Chondrocyte (in vitro differentiated cells): ENCODE measurements at regions not wholly inside any gene's neighbourhood (a gene's known extent, or its start where the extent isn't known, plus 50 kb on each side); places are given as distances from the start of the nearest gene placed in this dataset.

Experiments used
- DNase-seq: peaks from one replicate; pipeline ENCODE4 v3.0.0; 2021; ENCODE audit warnings: mixed read lengths, low spot score
- H3K27ac Mint-ChIP-seq: one replicate; pipeline ENCODE4 v1.8.0; 2021; ENCODE audit warnings: mild to moderate bottlenecking, moderate library complexity, mixed read lengths; ENCODE audit not compliant: unreplicated experiment
- H3K27me3 Mint-ChIP-seq: 2 replicates; pipeline ENCODE4 v1.8.0; 2021; ENCODE audit warnings: low read depth, mixed read lengths
- H3K36me3 Mint-ChIP-seq: 2 replicates; pipeline ENCODE4 v1.8.0; 2021; ENCODE audit warnings: low read depth, mixed read lengths
- H3K4me1 Mint-ChIP-seq: 2 replicates; pipeline ENCODE4 v1.8.0; 2021; ENCODE audit warnings: low read depth, mild to moderate bottlenecking, mixed read lengths
- H3K4me3 Mint-ChIP-seq: one replicate; pipeline ENCODE4 v1.8.0; 2021; ENCODE audit warnings: mild to moderate bottlenecking, moderate library complexity, mixed read lengths; ENCODE audit not compliant: unreplicated experiment
- H3K9me3 Mint-ChIP-seq: 2 replicates; pipeline ENCODE4 v1.8.0; 2021; ENCODE audit warnings: low read depth, mixed read lengths
- TF ChIP-seq, protein P1 (sequence below): fragments of 200-600 bp; sonication (generic); IDR thresholded peaks from 2 replicates; pipeline ENCODE4 v1.5.0; 2021; ENCODE audit warnings: antibody characterized with exemption, mild to moderate bottlenecking, moderate library complexity

DNA sequence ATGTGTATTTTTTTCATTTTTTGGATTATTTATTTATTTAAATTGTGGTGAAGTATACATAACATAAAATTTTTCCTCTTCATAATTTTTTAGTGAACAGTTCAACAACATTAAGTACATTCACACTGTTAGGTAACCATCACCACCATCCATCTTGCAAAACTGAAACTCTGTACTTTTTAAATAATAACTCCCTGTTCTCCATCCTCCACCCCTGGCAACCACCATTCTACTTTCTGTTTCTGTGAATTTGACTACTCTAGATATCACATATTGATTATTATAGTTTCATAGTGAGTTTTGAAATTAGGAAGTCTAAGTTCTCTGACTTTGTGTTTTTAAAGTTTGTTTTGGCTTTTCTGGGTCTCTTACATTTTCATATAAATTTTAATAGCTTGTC is 89.3 kb upstream of the STX18 start:
- no peak overlapping the region for H3K4me3 Mint-ChIP-seq
- DNase-seq: no peak
- no peak overlapping the region for H3K27ac Mint-ChIP-seq
- H3K4me1 Mint-ChIP-seq: no peaks in the 10 kb centered on the region
- no peaks in the 10 kb centered on the region for H3K36me3 Mint-ChIP-seq
- TF ChIP-seq, protein P1, sequence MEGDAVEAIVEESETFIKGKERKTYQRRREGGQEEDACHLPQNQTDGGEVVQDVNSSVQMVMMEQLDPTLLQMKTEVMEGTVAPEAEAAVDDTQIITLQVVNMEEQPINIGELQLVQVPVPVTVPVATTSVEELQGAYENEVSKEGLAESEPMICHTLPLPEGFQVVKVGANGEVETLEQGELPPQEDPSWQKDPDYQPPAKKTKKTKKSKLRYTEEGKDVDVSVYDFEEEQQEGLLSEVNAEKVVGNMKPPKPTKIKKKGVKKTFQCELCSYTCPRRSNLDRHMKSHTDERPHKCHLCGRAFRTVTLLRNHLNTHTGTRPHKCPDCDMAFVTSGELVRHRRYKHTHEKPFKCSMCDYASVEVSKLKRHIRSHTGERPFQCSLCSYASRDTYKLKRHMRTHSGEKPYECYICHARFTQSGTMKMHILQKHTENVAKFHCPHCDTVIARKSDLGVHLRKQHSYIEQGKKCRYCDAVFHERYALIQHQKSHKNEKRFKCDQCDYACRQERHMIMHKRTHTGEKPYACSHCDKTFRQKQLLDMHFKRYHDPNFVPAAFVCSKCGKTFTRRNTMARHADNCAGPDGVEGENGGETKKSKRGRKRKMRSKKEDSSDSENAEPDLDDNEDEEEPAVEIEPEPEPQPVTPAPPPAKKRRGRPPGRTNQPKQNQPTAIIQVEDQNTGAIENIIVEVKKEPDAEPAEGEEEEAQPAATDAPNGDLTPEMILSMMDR: no peak
- no peaks in the 10 kb centered on the region for H3K27me3 Mint-ChIP-seq
- peaks cover 6% of the 10 kb centered on the region for H3K9me3 Mint-ChIP-seq

DNA sequence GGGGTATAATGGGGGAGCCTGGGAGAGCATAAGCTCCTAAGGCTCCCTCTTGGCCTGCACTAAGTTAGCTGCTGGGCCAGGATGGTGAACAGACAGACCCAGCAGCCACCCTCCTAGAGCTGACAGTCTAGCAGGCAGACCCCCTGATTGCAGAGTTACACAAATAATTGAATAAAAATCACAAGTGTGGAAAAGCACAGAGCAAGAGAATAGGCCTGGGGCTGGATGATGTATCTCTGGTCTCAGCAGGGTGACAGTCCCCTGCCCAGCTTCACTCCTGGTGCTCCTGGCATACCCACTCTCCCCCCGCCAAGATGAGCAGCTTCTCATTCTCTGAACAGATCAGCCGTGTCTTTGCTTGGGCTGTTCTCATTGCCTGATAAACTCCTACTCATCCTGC is 86.1 kb upstream of the STX18 start:
- no peak for DNase-seq
- TF ChIP-seq, protein P1: no peak
- no peaks in the 10 kb centered on the region for H3K27me3 Mint-ChIP-seq

DNA sequence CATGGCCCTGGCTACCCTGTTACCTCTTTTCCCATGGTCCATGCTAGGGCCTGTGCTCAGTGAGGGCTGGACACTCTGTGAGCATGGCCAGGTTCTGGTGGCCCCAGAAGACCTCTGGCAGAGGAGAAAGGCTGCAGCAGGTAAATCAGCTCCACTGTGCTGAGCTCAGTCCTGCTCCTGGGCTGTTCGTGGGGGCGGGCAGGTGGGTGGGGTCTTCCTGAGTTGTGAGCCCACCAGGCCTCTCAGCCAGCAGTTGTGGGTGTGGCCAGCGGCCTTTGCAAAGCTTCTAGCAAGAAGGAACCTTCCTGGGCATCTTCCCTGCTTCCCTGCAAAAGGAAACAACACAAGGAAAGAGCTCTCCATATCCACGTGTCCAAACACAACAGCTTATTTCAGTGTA is 85.3 kb upstream of the STX18 start:
- TF ChIP-seq, protein P1: no peak

More for the DNA sequence above, 86.1 kb upstream of the STX18 start:
- H3K4me1 Mint-ChIP-seq: peaks cover 4% of the 10 kb centered on the region
- H3K36me3 Mint-ChIP-seq: no peaks in the 10 kb centered on the region
- H3K9me3 Mint-ChIP-seq: peaks cover 9% of the 10 kb centered on the region
- no peak overlapping the region for H3K27ac Mint-ChIP-seq
- no peak overlapping the region for H3K4me3 Mint-ChIP-seq

DNA sequence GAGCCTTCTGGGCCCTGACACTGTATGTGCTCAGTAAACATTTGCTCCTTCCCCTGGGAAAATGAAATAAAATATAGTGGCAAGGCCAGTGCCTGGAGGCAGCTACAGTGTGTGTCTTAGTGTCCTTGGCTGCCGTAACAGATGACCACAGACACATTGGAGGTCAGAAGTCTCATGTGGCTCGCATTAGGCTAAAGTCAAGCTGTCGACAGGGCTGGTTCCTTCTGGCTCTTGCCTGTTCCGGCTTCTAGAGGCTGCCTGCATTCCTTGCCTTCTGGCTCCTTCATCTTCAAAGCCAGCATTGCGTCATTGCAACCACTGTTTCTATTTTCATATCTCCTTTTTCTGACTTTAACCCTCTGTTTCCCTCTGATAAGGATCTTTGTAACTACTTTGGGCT is 83.6 kb upstream of the STX18 start:
- Mint-ChIP-seq H3K4me3 (no peak overlapping the region), H3K27me3 (no peaks in the 10 kb centered on the region), H3K36me3 (no peaks in the 10 kb centered on the region), H3K9me3 (peaks cover 6% of the 10 kb centered on the region), H3K27ac (no peak overlapping the region), H3K4me1 (peaks cover 4% of the 10 kb centered on the region)
- no peak for DNase-seq
- TF ChIP-seq, protein P1: no peak

More for the DNA sequence above, 85.3 kb upstream of the STX18 start:
- H3K4me1 Mint-ChIP-seq: peaks cover 4% of the 10 kb centered on the region
- H3K4me3 Mint-ChIP-seq: no peak overlapping the region
- peaks cover 9% of the 10 kb centered on the region for H3K9me3 Mint-ChIP-seq
- no peaks in the 10 kb centered on the region for H3K27me3 Mint-ChIP-seq
- H3K27ac Mint-ChIP-seq: no peak overlapping the region
- no peaks in the 10 kb centered on the region for H3K36me3 Mint-ChIP-seq
- DNase-seq: no peak

DNA sequence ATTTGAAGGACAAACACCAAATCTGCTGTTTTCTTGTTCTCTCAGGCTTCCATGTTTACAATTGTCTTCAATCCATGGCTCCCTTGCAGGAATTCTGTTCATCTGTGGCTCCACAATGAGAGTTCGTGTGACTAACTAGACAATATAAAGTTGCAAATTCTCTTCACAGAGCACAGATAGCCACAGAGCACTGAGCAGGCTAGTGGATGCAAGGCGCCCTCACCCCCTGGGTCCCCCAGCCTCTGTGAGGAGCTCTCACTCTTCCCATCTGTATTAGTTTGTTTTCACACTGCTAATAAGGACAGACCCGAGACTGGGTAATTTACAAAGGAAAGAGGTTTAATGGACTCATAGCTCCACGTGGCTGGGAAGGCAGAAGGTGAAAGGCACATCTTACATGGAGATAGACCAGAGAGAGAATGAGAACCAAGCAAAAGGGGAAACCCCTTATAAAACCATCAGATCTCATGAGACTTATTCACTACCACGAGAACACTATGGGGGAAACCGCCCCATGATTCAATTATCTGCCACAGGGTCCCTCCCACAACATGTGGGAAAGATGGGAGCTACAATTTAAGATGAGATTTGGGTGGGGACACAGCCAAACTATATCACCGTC is 82.5 kb upstream of the STX18 start:
- no peak overlapping the region for H3K4me3 Mint-ChIP-seq
- no peaks in the 10 kb centered on the region for H3K36me3 Mint-ChIP-seq
- no peaks in the 10 kb centered on the region for H3K27me3 Mint-ChIP-seq
- H3K4me1 Mint-ChIP-seq: peaks cover 4% of the 10 kb centered on the region
- TF ChIP-seq, protein P1: no peak
- H3K9me3 Mint-ChIP-seq: peaks cover 6% of the 10 kb centered on the region
- H3K27ac Mint-ChIP-seq: no peak overlapping the region
- DNase-seq: no peak
